ENCODE measurements at regions not wholly inside any gene's neighbourhood (a gene's known extent, or its start where the extent isn't known, plus 50 kb on each side); places are given as distances from the start of the nearest gene placed in this dataset.

DNA sequence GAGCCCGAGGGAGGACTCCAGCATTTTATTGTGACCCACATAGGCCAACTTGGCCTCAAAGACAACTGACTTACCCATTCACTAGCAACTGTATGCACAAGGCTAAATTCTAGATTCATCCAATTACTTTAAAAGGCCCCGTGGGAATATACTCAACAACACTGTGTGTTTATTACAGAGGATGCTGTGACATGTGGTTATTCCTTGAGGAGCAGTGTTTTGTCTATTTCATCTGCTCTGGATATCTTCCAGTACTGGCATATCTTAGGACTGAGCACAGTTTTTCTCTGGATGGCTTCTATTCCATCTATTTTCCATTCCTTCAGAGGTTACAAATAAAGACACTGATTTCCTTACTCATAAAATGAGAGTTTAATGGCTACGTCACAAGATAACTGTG lies 87.2 kb upstream of the KRAS start:
- Histone ChIP-seq H3K27me3 (ENCODE audit: insufficient read depth, poor library complexity, severe bottlenecking) (no peaks in the 10 kb centered on the region), H3K27ac (replicated peaks) (no peak overlapping the region), H3K4me3 (replicated peaks; ENCODE audit: insufficient read depth, low read length) (no peak overlapping the region)
- no peak for TF ChIP-seq GABPA (IDR thresholded peaks at IDR 0.05; ENCODE audit: low read depth)
- TF ChIP-seq, protein P1, sequence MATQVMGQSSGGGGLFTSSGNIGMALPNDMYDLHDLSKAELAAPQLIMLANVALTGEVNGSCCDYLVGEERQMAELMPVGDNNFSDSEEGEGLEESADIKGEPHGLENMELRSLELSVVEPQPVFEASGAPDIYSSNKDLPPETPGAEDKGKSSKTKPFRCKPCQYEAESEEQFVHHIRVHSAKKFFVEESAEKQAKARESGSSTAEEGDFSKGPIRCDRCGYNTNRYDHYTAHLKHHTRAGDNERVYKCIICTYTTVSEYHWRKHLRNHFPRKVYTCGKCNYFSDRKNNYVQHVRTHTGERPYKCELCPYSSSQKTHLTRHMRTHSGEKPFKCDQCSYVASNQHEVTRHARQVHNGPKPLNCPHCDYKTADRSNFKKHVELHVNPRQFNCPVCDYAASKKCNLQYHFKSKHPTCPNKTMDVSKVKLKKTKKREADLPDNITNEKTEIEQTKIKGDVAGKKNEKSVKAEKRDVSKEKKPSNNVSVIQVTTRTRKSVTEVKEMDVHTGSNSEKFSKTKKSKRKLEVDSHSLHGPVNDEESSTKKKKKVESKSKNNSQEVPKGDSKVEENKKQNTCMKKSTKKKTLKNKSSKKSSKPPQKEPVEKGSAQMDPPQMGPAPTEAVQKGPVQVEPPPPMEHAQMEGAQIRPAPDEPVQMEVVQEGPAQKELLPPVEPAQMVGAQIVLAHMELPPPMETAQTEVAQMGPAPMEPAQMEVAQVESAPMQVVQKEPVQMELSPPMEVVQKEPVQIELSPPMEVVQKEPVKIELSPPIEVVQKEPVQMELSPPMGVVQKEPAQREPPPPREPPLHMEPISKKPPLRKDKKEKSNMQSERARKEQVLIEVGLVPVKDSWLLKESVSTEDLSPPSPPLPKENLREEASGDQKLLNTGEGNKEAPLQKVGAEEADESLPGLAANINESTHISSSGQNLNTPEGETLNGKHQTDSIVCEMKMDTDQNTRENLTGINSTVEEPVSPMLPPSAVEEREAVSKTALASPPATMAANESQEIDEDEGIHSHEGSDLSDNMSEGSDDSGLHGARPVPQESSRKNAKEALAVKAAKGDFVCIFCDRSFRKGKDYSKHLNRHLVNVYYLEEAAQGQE (IDR thresholded peaks at IDR 0.05; ENCODE audit: insufficient replicate concordance, low read depth) = no peak
- no peak for DNase-seq (ENCODE audit: low read depth in 1 of 2, low spot score in 1 of 2)

DNA sequence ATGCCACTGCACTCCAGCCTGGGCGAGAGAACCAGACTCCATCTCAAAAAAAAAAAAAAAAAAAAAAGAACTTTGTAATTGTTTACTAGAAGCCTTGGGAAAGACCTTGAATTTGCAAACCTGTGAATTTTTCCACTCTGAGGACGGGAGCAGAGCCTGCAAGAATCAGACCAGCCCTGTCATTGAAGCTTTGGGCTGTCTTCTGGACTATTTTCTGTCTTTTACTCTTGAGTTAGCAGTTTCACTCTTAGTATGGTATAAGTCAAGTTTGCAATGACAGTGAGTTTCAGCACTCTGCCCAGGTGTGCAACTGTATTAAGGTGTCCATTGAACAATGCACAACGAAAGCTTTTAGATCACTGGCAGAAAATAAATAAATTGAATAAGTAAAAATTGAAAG lies 81.4 kb upstream of the KRAS start:
- no peak for DNase-seq (ENCODE audit: low read depth in 1 of 2, low spot score in 1 of 2)
- no peaks in the 10 kb centered on the region for H3K27me3 ChIP-seq (ENCODE audit: insufficient read depth, poor library complexity, severe bottlenecking)
- H3K27ac ChIP-seq (replicated peaks) = no peak overlapping the region
- TF ChIP-seq, protein P1 (IDR thresholded peaks at IDR 0.05; ENCODE audit: insufficient replicate concordance, low read depth) = no peak
- no peak overlapping the region for H3K4me3 ChIP-seq (replicated peaks; ENCODE audit: insufficient read depth, low read length)

DNA sequence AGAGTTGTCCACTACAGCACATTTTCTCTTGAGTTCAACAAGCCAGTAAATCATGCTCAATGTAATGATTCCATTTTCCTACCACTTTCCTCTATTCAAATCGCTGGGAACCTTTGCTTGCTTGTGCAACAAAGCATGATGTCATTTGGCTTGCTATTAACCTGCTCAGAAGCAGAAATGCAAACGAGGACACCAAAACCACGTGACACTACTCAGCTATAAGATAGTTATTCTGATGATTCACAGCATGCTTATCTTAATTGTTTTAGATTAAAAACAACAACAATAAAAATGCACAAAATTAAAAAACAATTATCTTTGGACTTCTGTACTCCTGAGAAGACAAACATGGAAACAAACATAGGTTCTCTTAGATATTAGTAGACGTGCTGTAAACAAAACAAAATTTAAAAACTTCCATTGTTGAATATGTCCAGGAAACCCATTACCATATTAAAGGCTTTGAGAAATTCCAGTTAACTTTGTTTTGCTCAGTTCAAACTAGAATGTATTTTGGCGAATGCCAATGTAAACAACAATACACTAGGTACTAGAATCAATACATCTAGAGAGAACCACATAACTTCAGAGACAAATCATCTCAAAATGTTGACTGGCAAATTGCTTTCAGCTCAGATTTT lies 77.5 kb upstream of the KRAS start:
- DNase-seq (ENCODE audit: low read depth in 1 of 2, low spot score in 1 of 2) = no peak
- TF ChIP-seq, protein P1 (IDR thresholded peaks at IDR 0.05; ENCODE audit: insufficient replicate concordance, low read depth) = no peak
- no peak for TF ChIP-seq GABPA (IDR thresholded peaks at IDR 0.05; ENCODE audit: low read depth)
- Histone ChIP-seq H3K4me3 (replicated peaks; ENCODE audit: insufficient read depth, low read length) (no peak overlapping the region), H3K27me3 (ENCODE audit: insufficient read depth, poor library complexity, severe bottlenecking) (peaks cover 3% of the 10 kb centered on the region), H3K27ac (replicated peaks) (no peak overlapping the region)

DNA sequence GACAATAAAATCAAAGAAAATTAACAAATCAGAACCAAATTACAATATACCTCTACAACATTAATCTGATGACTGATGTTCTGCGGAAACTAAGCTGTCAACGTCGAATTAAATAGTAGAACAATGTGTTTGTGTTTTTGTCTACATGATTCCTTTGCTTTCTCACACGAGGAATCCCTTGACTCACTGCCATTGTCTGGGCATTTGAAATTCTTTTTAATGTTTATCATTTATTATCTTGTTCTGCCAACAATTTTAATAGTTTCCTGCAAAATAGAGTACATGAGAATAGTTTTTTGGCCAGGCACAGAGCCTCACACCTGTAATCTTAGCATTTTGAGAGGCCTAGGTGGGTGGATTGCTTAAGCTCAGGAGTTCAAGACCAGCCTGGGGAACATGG lies 76.6 kb upstream of the KRAS start:
- no peak overlapping the region for H3K27ac ChIP-seq (replicated peaks)
- TF ChIP-seq, protein P1 (IDR thresholded peaks at IDR 0.05; ENCODE audit: insufficient replicate concordance, low read depth) = no peak
- no peak for TF ChIP-seq POLR2AphosphoS5 (IDR thresholded peaks at IDR 0.05; ENCODE audit: low read depth)
- no peak for TF ChIP-seq GABPA (IDR thresholded peaks at IDR 0.05; ENCODE audit: low read depth)
- no peak for TF ChIP-seq SPI1 (IDR thresholded peaks at IDR 0.05; ENCODE audit: borderline replicate concordance, low read depth)
- DNase-seq (ENCODE audit: low read depth in 1 of 2, low spot score in 1 of 2) = no peak
- no peak overlapping the region for H3K4me3 ChIP-seq (replicated peaks; ENCODE audit: insufficient read depth, low read length)
- H3K27me3 ChIP-seq (ENCODE audit: insufficient read depth, poor library complexity, severe bottlenecking) = peaks cover 3% of the 10 kb centered on the region

Data from HL-60 (cell line).